ENCODE measurements at regions not wholly inside any gene's neighbourhood (a gene's known extent, or its start where the extent isn't known, plus 50 kb on each side); places are given as distances from the start of the nearest gene placed in this dataset.

GRCh38 chr9:82599336-82599949 lies 463.5 kb downstream of the RASEF start:
- Histone ChIP-seq H3K4me2 (ENCODE audit: low read depth, low read length, poor library complexity, severe bottlenecking) (no peak overlapping the region), H3K4me3 (ENCODE audit: low read length, poor library complexity, severe bottlenecking) (no peak overlapping the region), H3K27me3 (ENCODE audit: insufficient read depth, low read length, poor library complexity, severe bottlenecking) (no peaks in the 10 kb centered on the region)

GRCh38 chr9:82600536-82601292 lies 462.2 kb downstream of the RASEF start:
- Histone ChIP-seq H3K4me3 (ENCODE audit: low read length, poor library complexity, severe bottlenecking) (no peak overlapping the region), H4K20me1 (ENCODE audit: insufficient read depth, low read length, poor library complexity, severe bottlenecking) (no peaks in the 10 kb centered on the region), H3K9me2 (replicated peaks; ENCODE audit: low read depth, low read length) (no peaks in the 10 kb centered on the region), H3K9me3 (ENCODE audit: insufficient read depth, low read depth, low read length) (no peaks in the 10 kb centered on the region), H3K79me2 (ENCODE audit: insufficient read depth, low read length) (no peaks in the 10 kb centered on the region), H3K27me3 (ENCODE audit: insufficient read depth, low read length, poor library complexity, severe bottlenecking) (no peaks in the 10 kb centered on the region), H3K9ac (ENCODE audit: low read depth, low read length, poor library complexity, severe bottlenecking) (no peak overlapping the region), H3K4me1 (ENCODE audit: insufficient read depth, low read length, poor library complexity, severe bottlenecking) (peaks cover 17% of the 10 kb centered on the region), H3K4me2 (ENCODE audit: low read depth, low read length, poor library complexity, severe bottlenecking) (no peak overlapping the region), H3K36me3 (ENCODE audit: insufficient read depth, low read length) (no peaks in the 10 kb centered on the region), H2AFZ (ENCODE audit: low read length) (peak overlapping the region; percentile 24; the same call in 1 of the 2 replicates), H3F3A (ENCODE audit: low read depth) (no peaks in the 10 kb centered on the region)
- TF ChIP-seq CTCF (conservative IDR thresholded peaks at IDR 0.05; ENCODE audit: low read length) (no peak), EZH2phosphoT487 (IDR thresholded peaks at IDR 0.05; ENCODE audit: borderline replicate concordance) (no peak)

More at GRCh38 chr9:82599336-82599949, 463.5 kb downstream of the RASEF start:
- Histone ChIP-seq H3K9ac (ENCODE audit: low read depth, low read length, poor library complexity, severe bottlenecking) (no peak overlapping the region), H3K79me2 (ENCODE audit: insufficient read depth, low read length) (no peaks in the 10 kb centered on the region), H2AFZ (ENCODE audit: low read length) (no peak overlapping the region), H3F3A (ENCODE audit: low read depth) (no peaks in the 10 kb centered on the region), H3K36me3 (ENCODE audit: insufficient read depth, low read length) (no peaks in the 10 kb centered on the region), H4K20me1 (ENCODE audit: insufficient read depth, low read length, poor library complexity, severe bottlenecking) (no peaks in the 10 kb centered on the region), H3K9me2 (replicated peaks; ENCODE audit: low read depth, low read length) (no peaks in the 10 kb centered on the region), H3K4me1 (ENCODE audit: insufficient read depth, low read length, poor library complexity, severe bottlenecking) (peaks cover 15% of the 10 kb centered on the region), H3K9me3 (ENCODE audit: insufficient read depth, low read depth, low read length) (no peaks in the 10 kb centered on the region)
- TF ChIP-seq EZH2phosphoT487 (IDR thresholded peaks at IDR 0.05; ENCODE audit: borderline replicate concordance) (no peak), CTCF (conservative IDR thresholded peaks at IDR 0.05; ENCODE audit: low read length) (no peak)

GRCh38 chr9:82601293-82601771 lies 461.6 kb downstream of the RASEF start:
- Histone ChIP-seq H3K4me2 (ENCODE audit: low read depth, low read length, poor library complexity, severe bottlenecking) (no peak overlapping the region), H3K9me3 (ENCODE audit: insufficient read depth, low read depth, low read length) (no peaks in the 10 kb centered on the region), H3K27me3 (ENCODE audit: insufficient read depth, low read length, poor library complexity, severe bottlenecking) (no peaks in the 10 kb centered on the region), H3K4me3 (ENCODE audit: low read length, poor library complexity, severe bottlenecking) (no peak overlapping the region), H3K9ac (ENCODE audit: low read depth, low read length, poor library complexity, severe bottlenecking) (no peak overlapping the region), H3K9me2 (replicated peaks; ENCODE audit: low read depth, low read length) (no peaks in the 10 kb centered on the region), H2AFZ (ENCODE audit: low read length) (no peak overlapping the region), H3K79me2 (ENCODE audit: insufficient read depth, low read length) (no peaks in the 10 kb centered on the region), H3F3A (ENCODE audit: low read depth) (no peaks in the 10 kb centered on the region), H3K4me1 (ENCODE audit: insufficient read depth, low read length, poor library complexity, severe bottlenecking) (peaks cover 15% of the 10 kb centered on the region), H3K36me3 (ENCODE audit: insufficient read depth, low read length) (no peaks in the 10 kb centered on the region), H4K20me1 (ENCODE audit: insufficient read depth, low read length, poor library complexity, severe bottlenecking) (no peaks in the 10 kb centered on the region)
- no peak for TF ChIP-seq CTCF (conservative IDR thresholded peaks at IDR 0.05; ENCODE audit: low read length)
- no peak for TF ChIP-seq EZH2phosphoT487 (IDR thresholded peaks at IDR 0.05; ENCODE audit: borderline replicate concordance)

All from Loucy (cell line).